ENCODE measurements at regions not wholly inside any gene's neighbourhood (a gene's known extent, or its start where the extent isn't known, plus 50 kb on each side); places are given as distances from the start of the nearest gene placed in this dataset.

DNA sequence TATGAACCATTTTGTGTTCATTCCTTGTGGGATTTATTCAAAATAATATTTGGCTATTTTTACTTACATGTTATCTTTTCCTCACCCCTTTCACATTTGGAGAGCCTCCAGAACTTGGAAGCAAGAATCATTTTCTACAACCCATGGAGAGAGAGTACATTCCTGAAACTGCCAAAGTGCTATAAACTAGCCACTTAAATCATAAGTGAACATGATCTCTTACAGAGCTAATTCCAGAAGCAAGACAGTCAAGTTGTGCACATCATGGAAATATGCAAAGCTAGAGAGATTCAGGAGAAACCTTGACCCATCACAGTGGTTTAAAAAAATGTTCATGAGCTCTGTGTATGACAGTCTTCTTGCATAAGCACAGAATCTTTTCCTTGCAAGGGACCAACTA lies 883.6 kb upstream of the C9orf72 start:
- TF ChIP-seq, protein P1, sequence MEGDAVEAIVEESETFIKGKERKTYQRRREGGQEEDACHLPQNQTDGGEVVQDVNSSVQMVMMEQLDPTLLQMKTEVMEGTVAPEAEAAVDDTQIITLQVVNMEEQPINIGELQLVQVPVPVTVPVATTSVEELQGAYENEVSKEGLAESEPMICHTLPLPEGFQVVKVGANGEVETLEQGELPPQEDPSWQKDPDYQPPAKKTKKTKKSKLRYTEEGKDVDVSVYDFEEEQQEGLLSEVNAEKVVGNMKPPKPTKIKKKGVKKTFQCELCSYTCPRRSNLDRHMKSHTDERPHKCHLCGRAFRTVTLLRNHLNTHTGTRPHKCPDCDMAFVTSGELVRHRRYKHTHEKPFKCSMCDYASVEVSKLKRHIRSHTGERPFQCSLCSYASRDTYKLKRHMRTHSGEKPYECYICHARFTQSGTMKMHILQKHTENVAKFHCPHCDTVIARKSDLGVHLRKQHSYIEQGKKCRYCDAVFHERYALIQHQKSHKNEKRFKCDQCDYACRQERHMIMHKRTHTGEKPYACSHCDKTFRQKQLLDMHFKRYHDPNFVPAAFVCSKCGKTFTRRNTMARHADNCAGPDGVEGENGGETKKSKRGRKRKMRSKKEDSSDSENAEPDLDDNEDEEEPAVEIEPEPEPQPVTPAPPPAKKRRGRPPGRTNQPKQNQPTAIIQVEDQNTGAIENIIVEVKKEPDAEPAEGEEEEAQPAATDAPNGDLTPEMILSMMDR (IDR thresholded peaks at IDR 0.05), result no peak
- TF ChIP-seq POLR2A (IDR thresholded peaks at IDR 0.05) (no peak), POLR2AphosphoS5 (IDR thresholded peaks at IDR 0.05) (no peak)

Data from prostate gland (tissue), 2 donors.